ENCODE measurements at regions not wholly inside any gene's neighbourhood (a gene's known extent, or its start where the extent isn't known, plus 50 kb on each side); places are given as distances from the start of the nearest gene placed in this dataset.

- Histone ChIP-seq H3K27ac (no peak overlapping the region), H3K9me3 (no peaks in the 10 kb centered on the region), H3K4me3 (no peak overlapping the region), H3K36me3 (no peaks in the 10 kb centered on the region), H3K4me1 (no peaks in the 10 kb centered on the region), H3K27me3 (ENCODE audit: low read depth) (no peaks in the 10 kb centered on the region)
- intact Hi-C loops (cut with DNase I): no loop called here
- DNase-seq (no peak), ATAC-seq (no peak)
- no peak for TF ChIP-seq CTCF (IDR thresholded peaks at IDR 0.05)
Observed at GRCh38 chr5:31049936-31050704, 143.4 kb upstream of the CDH6 start.

- H3K4me1 ChIP-seq: no peaks in the 10 kb centered on the region
- H3K9me3 ChIP-seq: no peaks in the 10 kb centered on the region
- ATAC-seq: no peak
- H3K4me3 ChIP-seq: no peak overlapping the region
- no peak for TF ChIP-seq CTCF (IDR thresholded peaks at IDR 0.05)
- no peak overlapping the region for H3K27ac ChIP-seq
- H3K36me3 ChIP-seq: no peaks in the 10 kb centered on the region
- H3K27me3 ChIP-seq (ENCODE audit: low read depth): no peaks in the 10 kb centered on the region
- DNase-seq: no peak
- intact Hi-C loops (cut with DNase I): no loop called here
Observed at GRCh38 chr5:31049461-31049860, 144.0 kb upstream of the CDH6 start.

GRCh38 chr5:31048282-31049270 lies 144.9 kb upstream of the CDH6 start:
- DNase-seq: no peak
- no peaks in the 10 kb centered on the region for H3K36me3 ChIP-seq
- ATAC-seq: no peak
- H3K27ac ChIP-seq: no peak overlapping the region
- H3K4me3 ChIP-seq: no peak overlapping the region
- intact Hi-C loops (cut with DNase I): no loop called here
- no peaks in the 10 kb centered on the region for H3K4me1 ChIP-seq
- TF ChIP-seq CTCF (IDR thresholded peaks at IDR 0.05): no peak
- H3K9me3 ChIP-seq: no peaks in the 10 kb centered on the region
- no peaks in the 10 kb centered on the region for H3K27me3 ChIP-seq (ENCODE audit: low read depth)

GRCh38 chr5:31047621-31048020 lies 145.9 kb upstream of the CDH6 start:
- H3K4me3 ChIP-seq: no peak overlapping the region
- DNase-seq: no peak
- H3K9me3 ChIP-seq: no peaks in the 10 kb centered on the region
- H3K27me3 ChIP-seq (ENCODE audit: low read depth): no peaks in the 10 kb centered on the region
- no peaks in the 10 kb centered on the region for H3K36me3 ChIP-seq
- H3K4me1 ChIP-seq: no peaks in the 10 kb centered on the region
- H3K27ac ChIP-seq: no peak overlapping the region
- intact Hi-C loops (cut with DNase I): no loop called here
- no peak for TF ChIP-seq CTCF (IDR thresholded peaks at IDR 0.05)
- ATAC-seq: no peak

GRCh38 chr5:31047007-31047406 lies 146.5 kb upstream of the CDH6 start:
- no peak for ATAC-seq
- no peaks in the 10 kb centered on the region for H3K9me3 ChIP-seq
- H3K36me3 ChIP-seq: no peaks in the 10 kb centered on the region
- H3K27me3 ChIP-seq (ENCODE audit: low read depth): no peaks in the 10 kb centered on the region
- no peak overlapping the region for H3K27ac ChIP-seq
- no peaks in the 10 kb centered on the region for H3K4me1 ChIP-seq
- no peak overlapping the region for H3K4me3 ChIP-seq
- intact Hi-C loops (cut with DNase I): no loop called here
- no peak for TF ChIP-seq CTCF (IDR thresholded peaks at IDR 0.05)
- DNase-seq: no peak
